GM20431 (cell line): ENCODE measurements at regions not wholly inside any gene's neighbourhood (a gene's known extent, or its start where the extent isn't known, plus 50 kb on each side); places are given as distances from the start of the nearest gene placed in this dataset.

Source experiments
- in situ Hi-C: fragments of 300-500 bp; cut with MseI, MboI; formaldehyde crosslinking; loops from one replicate; pipeline ENCODE4 v1.15.0; 2020; ENCODE audit warnings: low sequenced_read_pairs; ENCODE audit not compliant: unreplicated experiment

DNA sequence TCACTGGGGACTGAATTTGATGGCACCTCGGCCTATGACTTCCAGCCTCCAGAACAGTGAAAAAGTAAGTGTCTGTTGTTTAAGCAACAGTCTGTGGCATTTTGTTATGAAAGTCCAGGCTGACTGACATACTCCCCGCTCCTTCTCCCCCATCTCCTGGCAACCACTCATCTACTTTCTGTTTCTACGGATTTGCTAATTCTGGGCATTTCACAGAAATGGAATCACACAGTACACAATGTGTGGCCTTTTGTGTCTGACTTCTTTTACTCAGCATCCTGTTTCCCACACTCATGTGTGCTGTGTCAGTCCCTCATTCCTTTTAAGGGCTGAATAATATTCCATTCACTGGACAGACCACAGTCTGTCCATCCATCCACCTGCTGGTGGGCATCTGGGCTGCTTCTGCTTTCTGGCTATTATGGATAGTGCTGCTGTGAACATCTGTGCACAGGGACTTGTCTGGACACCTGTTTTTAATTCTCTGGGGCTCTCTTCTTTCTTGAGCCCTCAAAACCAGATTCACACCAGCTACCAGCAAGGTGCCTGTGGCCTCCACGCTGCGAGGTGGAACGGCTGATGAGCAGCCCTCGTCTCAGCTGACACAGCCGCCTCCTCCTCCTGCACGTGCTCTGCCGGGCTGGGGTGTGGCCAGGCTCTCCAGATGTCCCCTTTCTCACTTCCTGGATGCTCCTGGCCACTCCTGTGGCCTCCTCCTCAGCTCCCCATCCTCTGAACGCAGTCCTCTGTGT is 333.1 kb downstream of the CTTN start:
- in situ Hi-C loops, result no loop called here

- in situ Hi-C loops, result no loop called here
Observed at GRCh38 chr11:70732023-70732880, 333.9 kb downstream of the CTTN start.

DNA sequence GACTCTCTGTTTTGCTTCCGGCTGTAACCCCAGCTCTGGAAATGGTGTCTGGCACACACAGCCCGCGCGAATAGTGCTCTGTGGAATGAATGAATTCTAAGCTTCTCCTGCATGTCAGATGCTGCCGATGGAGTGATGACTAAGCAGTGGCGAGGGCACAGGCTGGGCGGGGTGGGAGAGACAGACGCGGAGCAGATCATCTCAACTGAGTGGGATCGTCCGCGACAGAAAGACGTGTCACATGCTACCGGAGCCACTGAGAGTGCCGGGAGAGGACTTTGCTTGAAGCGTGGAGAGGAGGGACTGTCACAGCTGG is 334.5 kb downstream of the CTTN start:
- in situ Hi-C loops, result no loop called here

- in situ Hi-C loops, result no loop called here
Observed at GRCh38 chr11:70733327-70734325, 335.3 kb downstream of the CTTN start.

DNA sequence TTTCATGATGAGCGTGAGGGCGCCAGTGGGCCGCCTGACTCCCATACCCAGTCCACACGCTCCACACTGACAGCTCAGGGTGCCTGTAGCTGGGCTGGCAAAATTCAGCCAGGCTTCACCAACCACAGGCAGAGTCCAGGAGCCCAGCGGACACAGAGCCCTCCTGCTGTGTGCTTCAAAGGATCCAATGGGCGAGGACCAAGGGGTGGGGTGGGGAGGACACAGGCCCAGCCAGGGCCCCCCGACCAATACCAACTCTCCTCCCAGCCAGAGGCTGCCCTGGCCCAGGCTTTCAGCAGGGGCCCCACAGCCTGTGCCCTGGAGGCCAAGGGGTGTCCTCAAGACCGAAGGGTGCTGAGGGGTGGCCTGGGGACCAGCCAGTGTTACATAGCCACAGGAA is 336.1 kb downstream of the CTTN start:
- in situ Hi-C loops, result no loop called here

DNA sequence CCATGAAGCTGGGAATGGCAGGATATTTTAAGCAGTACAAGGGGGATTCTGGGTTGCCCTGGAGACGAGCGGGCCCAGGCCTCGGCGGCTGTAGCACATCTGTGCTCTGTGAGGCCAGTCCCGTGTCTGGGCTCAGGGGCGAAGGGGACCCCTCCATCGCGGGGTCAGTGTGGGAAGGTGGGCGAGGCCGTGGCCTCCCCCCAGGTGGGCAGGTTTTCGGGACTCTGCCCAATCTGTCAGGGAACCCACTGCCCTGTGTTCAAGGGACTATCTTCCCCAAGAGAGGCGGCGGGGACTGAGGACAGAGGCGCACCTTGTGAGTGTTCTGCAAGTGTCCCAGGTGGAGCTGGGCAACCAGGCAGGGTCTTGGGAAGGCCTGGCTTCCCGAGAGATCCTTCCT is 336.6 kb downstream of the CTTN start:
- in situ Hi-C loops, result no loop called here

GRCh38 chr11:70735976-70736375 is 337.6 kb downstream of the CTTN start:
- in situ Hi-C loops, result no loop called here

- in situ Hi-C loops, result no loop called here
Observed at GRCh38 chr11:70736461-70736860, 338.1 kb downstream of the CTTN start.

DNA sequence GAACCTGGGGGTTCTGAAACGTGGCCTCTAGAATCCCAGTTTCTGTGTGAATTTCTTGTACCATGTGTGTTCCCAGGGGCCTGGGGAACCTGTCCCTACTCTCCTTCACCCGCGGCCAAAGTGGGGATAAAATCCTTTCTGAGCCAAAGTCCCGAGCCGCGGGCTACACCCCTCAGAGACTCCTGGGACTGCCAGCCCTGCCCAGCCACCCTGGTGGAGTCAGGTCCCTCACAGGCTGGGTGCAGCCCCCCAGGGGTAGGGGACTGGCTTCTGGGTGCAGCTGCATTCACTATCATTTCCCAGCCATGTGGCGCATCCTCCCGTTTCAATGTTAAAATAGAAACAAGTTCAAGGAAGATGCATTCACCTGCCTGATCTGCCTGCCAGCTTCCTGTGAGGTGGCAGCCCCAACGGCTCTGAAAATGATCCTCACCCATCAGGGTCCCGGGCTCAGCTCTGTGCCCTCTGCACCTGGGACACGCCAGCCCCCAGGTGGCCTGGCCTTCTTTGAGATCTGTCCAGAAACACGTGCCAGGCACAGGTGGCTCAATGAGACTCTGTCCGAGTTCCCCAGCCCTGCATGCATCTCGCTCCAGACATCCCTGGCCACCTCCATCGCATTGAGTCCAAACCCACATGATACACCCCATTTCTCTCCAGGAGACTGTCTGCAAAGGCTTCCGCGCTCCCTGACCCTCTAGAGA is 338.8 kb downstream of the CTTN start:
- in situ Hi-C loops, result no loop called here

- in situ Hi-C loops, result no loop called here
Observed at GRCh38 chr11:70737816-70738630, 339.7 kb downstream of the CTTN start.

DNA sequence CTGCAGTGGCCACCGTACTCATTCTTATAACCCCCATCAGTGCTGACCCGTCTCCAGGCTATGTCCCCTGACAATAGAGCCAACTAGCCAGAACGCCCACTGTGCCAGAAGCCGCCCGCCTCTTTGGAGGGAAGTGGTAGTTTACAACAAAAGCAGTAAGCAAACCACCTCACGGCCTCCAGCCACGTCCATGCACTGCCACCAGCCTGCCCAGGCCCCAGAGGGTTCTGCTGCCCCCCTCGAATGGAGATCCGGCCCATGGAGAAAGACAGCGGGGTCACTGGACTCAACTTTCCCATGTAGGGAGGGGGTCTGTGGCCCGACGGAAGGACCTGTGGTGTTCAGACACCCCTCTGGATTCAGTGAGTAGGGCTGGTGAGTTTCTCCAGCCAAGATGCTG is 340.3 kb downstream of the CTTN start:
- in situ Hi-C loops, result no loop called here

GRCh38 chr11:70739091-70739490 is 340.8 kb downstream of the CTTN start:
- in situ Hi-C loops, result no loop called here

- in situ Hi-C loops, result no loop called here
Observed at GRCh38 chr11:70739811-70740487, 341.6 kb downstream of the CTTN start.

GRCh38 chr11:70740488-70740851 is 342.1 kb downstream of the CTTN start:
- in situ Hi-C loops, result no loop called here

DNA sequence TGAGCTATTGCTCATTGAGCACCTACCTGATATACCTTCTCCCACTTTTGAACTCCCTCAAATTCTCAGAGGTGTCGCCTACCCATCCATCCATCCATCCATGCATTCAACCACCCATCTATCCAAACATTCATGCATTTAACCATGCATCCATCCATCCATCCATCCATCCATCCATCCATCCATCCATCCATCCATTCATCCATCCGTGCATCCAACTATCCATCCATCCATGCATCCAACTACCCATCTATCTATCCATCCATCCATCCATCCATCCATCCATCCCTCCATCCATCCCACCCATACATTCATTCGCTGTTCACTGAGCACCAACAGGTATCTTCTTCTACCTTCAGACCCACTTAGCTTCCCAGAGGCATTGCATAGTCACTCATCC is 342.8 kb downstream of the CTTN start:
- in situ Hi-C loops, result no loop called here

DNA sequence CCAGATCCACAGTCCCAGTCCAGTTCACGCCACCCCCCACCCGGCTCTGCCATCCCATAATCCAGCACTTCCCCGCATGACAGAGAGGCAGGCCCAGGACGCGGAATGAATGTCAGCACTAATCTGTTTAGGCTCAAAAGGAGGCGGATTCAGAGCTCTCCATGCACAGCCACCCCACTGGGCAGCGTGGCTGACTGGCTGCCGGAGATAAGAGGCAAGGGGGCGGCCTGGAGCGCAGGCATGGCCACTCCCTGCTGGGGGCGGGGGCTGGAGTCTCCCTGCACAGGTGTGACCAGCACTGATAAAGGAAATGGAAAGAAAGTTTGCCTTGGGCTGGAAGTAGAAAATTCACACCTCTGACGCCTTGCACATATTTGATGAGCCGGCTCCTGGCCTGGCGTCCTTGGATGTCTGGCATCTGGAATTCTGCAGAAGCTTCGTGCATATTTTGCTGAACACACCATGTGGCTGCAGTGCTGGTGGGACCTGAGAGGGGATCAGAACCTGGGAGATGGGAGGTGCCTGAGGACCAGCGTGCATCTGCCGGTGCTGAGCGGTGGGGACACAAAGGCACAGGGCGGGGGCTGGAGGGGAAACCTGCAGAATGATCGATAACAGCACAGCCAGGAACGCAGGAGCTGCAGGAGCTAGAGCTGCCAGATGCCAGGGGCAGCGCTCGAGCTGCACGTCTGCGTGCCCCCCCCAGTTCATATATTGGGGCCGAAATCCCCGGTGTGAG is 344.4 kb downstream of the CTTN start:
- in situ Hi-C loops, result no loop called here

- in situ Hi-C loops, result no loop called here
Observed at GRCh38 chr11:70743329-70743728, 345.0 kb downstream of the CTTN start.

DNA sequence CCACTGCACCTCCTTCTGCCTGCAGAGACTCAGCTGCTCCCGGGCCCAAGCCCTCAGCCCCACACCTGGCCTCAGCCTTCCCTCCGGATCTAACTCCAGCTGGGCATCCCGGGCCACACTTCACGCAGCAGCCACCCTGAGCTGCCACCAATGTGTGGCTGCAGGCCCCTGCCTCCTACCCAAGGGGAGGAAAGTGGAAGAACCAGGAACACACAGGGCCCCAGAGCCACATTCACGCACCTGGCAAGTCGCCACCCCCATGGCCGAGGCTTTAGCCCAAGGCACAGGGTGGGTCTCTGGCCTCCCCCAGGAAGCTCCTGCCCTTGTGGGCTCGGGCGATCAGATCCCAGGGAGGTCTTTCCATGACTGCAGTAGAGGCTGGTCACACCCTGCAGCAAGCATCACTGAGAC is 345.6 kb downstream of the CTTN start:
- in situ Hi-C loops, result no loop called here
